ENCODE measurements at regions not wholly inside any gene's neighbourhood (a gene's known extent, or its start where the extent isn't known, plus 50 kb on each side); places are given as distances from the start of the nearest gene placed in this dataset.

DNA sequence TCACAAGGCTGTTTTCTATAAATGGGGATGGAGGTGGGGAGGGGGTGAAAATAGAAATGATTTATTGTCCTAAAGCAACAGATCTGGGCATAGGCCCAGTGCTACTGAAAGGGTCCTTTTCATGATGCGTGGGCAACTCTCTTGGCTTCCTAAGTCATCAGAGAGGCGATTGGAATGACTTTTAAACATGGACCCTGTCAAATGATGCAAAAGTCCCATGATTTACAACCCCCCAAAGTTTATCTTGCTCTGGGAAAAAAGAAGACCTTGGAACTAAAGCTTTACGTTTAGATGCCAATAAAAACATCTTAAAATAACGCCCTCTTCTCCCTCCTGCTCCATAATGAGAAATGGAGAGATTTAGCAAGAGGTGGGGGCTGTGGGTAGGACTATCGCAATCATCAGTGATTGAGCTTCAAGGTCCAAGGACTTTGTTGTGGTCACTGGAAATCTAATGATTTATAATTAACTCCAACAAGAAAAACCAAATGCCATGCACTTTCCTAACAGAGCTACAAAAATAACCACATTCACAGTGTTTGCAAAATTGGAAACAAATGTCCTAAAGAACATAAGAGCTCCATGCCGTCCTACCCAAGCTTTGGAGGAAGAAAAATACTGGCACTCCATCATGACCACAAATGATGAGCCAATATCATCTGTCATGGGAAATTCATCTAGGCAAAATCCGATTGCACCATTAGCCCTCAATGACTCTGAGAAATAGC, 167.5 kb upstream of the CLINT1 start:
- TF ChIP-seq, protein P1, sequence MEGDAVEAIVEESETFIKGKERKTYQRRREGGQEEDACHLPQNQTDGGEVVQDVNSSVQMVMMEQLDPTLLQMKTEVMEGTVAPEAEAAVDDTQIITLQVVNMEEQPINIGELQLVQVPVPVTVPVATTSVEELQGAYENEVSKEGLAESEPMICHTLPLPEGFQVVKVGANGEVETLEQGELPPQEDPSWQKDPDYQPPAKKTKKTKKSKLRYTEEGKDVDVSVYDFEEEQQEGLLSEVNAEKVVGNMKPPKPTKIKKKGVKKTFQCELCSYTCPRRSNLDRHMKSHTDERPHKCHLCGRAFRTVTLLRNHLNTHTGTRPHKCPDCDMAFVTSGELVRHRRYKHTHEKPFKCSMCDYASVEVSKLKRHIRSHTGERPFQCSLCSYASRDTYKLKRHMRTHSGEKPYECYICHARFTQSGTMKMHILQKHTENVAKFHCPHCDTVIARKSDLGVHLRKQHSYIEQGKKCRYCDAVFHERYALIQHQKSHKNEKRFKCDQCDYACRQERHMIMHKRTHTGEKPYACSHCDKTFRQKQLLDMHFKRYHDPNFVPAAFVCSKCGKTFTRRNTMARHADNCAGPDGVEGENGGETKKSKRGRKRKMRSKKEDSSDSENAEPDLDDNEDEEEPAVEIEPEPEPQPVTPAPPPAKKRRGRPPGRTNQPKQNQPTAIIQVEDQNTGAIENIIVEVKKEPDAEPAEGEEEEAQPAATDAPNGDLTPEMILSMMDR (IDR thresholded peaks at IDR 0.05; ENCODE audit: poor library complexity) = no peak
- TF ChIP-seq EZH2 (IDR thresholded peaks at IDR 0.05; ENCODE audit: borderline replicate concordance) = no peak
- no peak for TF ChIP-seq EZH2phosphoT487 (IDR thresholded peaks at IDR 0.05; ENCODE audit: low read depth, severe bottlenecking, unreplicated experiment)
